ENCODE measurements at regions not wholly inside any gene's neighbourhood (a gene's known extent, or its start where the extent isn't known, plus 50 kb on each side); places are given as distances from the start of the nearest gene placed in this dataset.

- no peaks in the 10 kb centered on the region for H3K9me2 ChIP-seq (ENCODE audit: insufficient read depth)
- ChIA-PET POLR2A (ENCODE audit: unreplicated experiment) (no interaction called here), CTCF (no interaction called here)
- H2AFZ ChIP-seq = no peak overlapping the region
- no peak overlapping the region for H3K4me3 ChIP-seq
- H3K79me2 ChIP-seq (ENCODE audit: low read depth) = no peaks in the 10 kb centered on the region
- H3K4me1 ChIP-seq (replicated peaks; ENCODE audit: insufficient read depth) = no peaks in the 10 kb centered on the region
- H3F3A ChIP-seq (ENCODE audit: insufficient read depth, low read depth) = no peaks in the 10 kb centered on the region
- intact Hi-C loops (cut with micrococcal nuclease; ENCODE audit: unreplicated experiment) = no loop called here
- no peak for DNase-seq
- no peak overlapping the region for H3K27ac ChIP-seq
- H3K9me3 ChIP-seq (ENCODE audit: insufficient read depth, low read depth) = no peaks in the 10 kb centered on the region
- no peak for TF ChIP-seq CTCF (conservative IDR thresholded peaks at IDR 0.05)
- no peak for TF ChIP-seq EZH2 (IDR thresholded peaks at IDR 0.05; ENCODE audit: low read depth)
- H4K20me1 ChIP-seq (ENCODE audit: insufficient read depth) = no peaks in the 10 kb centered on the region
- no TSS peak for BruUV-seq (replicated peaks)
- H3K4me2 ChIP-seq = no peak overlapping the region
- no peaks in the 10 kb centered on the region for H3K27me3 ChIP-seq (ENCODE audit: insufficient read depth, low read depth)
- H3K36me3 ChIP-seq (ENCODE audit: low read depth) = no peaks in the 10 kb centered on the region
These were observed 321.8 kb upstream of the E2F7 start for GRCh38 chr12:77387214-77387613.

- Histone ChIP-seq H3K4me1 (replicated peaks; ENCODE audit: insufficient read depth) (no peaks in the 10 kb centered on the region), H3K36me3 (ENCODE audit: low read depth) (no peaks in the 10 kb centered on the region), H3K27ac (no peak overlapping the region), H3K9me3 (ENCODE audit: insufficient read depth, low read depth) (no peaks in the 10 kb centered on the region), H2AFZ (no peak overlapping the region), H3F3A (ENCODE audit: insufficient read depth, low read depth) (no peaks in the 10 kb centered on the region), H3K4me2 (no peak overlapping the region), H3K9me2 (ENCODE audit: insufficient read depth) (no peaks in the 10 kb centered on the region), H4K20me1 (ENCODE audit: insufficient read depth) (no peaks in the 10 kb centered on the region), H3K79me2 (ENCODE audit: low read depth) (no peaks in the 10 kb centered on the region), H3K27me3 (ENCODE audit: insufficient read depth, low read depth) (no peaks in the 10 kb centered on the region), H3K4me3 (no peak overlapping the region)
- TF ChIP-seq EZH2 (IDR thresholded peaks at IDR 0.05; ENCODE audit: low read depth) (no peak), CTCF (conservative IDR thresholded peaks at IDR 0.05) (no peak)
- intact Hi-C loops (cut with micrococcal nuclease; ENCODE audit: unreplicated experiment) = no loop called here
- ChIA-PET CTCF (no interaction called here), POLR2A (ENCODE audit: unreplicated experiment) (no interaction called here)
- DNase-seq = no peak
- no TSS peak for BruUV-seq (replicated peaks)
These were observed 319.6 kb upstream of the E2F7 start for GRCh38 chr12:77384941-77385340.

GRCh38 chr12:77382096-77382742, 316.9 kb upstream of the E2F7 start:
- Histone ChIP-seq H3K27me3 (ENCODE audit: insufficient read depth, low read depth) (no peaks in the 10 kb centered on the region), H3F3A (ENCODE audit: insufficient read depth, low read depth) (no peaks in the 10 kb centered on the region), H2AFZ (no peak overlapping the region), H3K36me3 (ENCODE audit: low read depth) (no peaks in the 10 kb centered on the region), H3K79me2 (ENCODE audit: low read depth) (no peaks in the 10 kb centered on the region), H3K9me3 (ENCODE audit: insufficient read depth, low read depth) (no peaks in the 10 kb centered on the region), H3K4me3 (no peak overlapping the region), H3K4me2 (no peak overlapping the region), H3K27ac (no peak overlapping the region), H3K4me1 (replicated peaks; ENCODE audit: insufficient read depth) (no peaks in the 10 kb centered on the region), H4K20me1 (ENCODE audit: insufficient read depth) (no peaks in the 10 kb centered on the region), H3K9me2 (ENCODE audit: insufficient read depth) (no peaks in the 10 kb centered on the region)
- TF ChIP-seq EZH2 (IDR thresholded peaks at IDR 0.05; ENCODE audit: low read depth) (no peak), CTCF (conservative IDR thresholded peaks at IDR 0.05) (no peak)
- POLR2A ChIA-PET (ENCODE audit: unreplicated experiment) = no interaction called here
- intact Hi-C loops (cut with micrococcal nuclease; ENCODE audit: unreplicated experiment) = no loop called here
- BruUV-seq (replicated peaks) = no TSS peak
- CTCF ChIA-PET = no interaction called here
- DNase-seq = no peak
